ENCODE measurements at regions not wholly inside any gene's neighbourhood (a gene's known extent, or its start where the extent isn't known, plus 50 kb on each side); places are given as distances from the start of the nearest gene placed in this dataset.

DNA sequence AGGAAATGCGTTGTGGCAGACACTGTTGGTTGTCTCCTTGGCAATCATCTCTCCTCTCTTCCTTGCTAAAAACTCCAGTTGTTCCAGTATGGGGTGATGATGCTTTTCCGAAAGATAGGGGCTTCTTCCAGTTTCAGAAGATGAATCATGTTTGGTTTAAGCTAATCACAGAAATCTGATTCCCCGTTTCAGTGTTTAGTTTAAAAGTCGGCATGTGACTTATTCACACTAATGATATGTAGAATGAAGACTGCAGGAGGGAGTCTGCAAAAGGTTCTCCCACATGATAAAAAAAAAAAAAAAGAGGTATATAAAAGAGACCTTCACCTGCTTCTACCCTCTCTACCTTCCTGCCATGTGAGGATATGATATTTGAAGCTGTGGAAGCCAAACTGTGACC is 239.0 kb upstream of the SIX2 start:
- TF ChIP-seq CTCF (IDR thresholded peaks at IDR 0.05 in 8 of 11, conservative IDR thresholded peaks at IDR 0.05 in 3 of 11), result no peak
- TF ChIP-seq POLR2AphosphoS5 (IDR thresholded peaks at IDR 0.05), result no peak

Data from spleen (tissue), 7 donors.